ENCODE measurements at regions not wholly inside any gene's neighbourhood (a gene's known extent, or its start where the extent isn't known, plus 50 kb on each side); places are given as distances from the start of the nearest gene placed in this dataset.

DNA sequence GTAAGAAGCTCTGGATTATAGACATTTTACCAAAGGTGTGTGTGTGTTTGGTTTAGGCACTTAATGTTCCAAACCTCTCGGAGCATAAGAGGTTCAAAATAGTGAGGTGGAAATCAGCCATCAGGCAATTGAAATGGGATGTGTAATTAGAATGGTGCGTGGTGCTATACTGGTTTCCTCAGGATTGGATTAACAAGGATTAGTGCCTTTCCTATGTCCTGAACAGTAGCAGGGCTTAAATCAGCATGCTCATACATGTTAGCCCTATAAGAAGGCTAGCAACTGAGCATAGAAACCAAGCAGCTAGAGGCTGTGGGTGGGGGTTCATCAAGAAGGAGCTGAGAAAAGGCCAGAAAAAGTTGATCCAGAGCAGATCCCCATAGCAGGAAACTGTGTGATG lies 256.8 kb upstream of the CXXC4 start:
- TF ChIP-seq EZH2 (IDR thresholded peaks at IDR 0.05; ENCODE audit: low read depth, unreplicated experiment): no peak
- TF ChIP-seq, protein P1, sequence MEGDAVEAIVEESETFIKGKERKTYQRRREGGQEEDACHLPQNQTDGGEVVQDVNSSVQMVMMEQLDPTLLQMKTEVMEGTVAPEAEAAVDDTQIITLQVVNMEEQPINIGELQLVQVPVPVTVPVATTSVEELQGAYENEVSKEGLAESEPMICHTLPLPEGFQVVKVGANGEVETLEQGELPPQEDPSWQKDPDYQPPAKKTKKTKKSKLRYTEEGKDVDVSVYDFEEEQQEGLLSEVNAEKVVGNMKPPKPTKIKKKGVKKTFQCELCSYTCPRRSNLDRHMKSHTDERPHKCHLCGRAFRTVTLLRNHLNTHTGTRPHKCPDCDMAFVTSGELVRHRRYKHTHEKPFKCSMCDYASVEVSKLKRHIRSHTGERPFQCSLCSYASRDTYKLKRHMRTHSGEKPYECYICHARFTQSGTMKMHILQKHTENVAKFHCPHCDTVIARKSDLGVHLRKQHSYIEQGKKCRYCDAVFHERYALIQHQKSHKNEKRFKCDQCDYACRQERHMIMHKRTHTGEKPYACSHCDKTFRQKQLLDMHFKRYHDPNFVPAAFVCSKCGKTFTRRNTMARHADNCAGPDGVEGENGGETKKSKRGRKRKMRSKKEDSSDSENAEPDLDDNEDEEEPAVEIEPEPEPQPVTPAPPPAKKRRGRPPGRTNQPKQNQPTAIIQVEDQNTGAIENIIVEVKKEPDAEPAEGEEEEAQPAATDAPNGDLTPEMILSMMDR (conservative IDR thresholded peaks at IDR 0.05; ENCODE audit: low read depth in 2 of 2): no peak
- TF ChIP-seq ZNF114 (CRISPR knock-in tag; IDR thresholded peaks at IDR 0.05): no peak
- TF ChIP-seq EZH2phosphoT487 (IDR thresholded peaks at IDR 0.05; ENCODE audit: unreplicated experiment): no peak
